GM12878 (cell line): ENCODE measurements at regions not wholly inside any gene's neighbourhood (a gene's known extent, or its start where the extent isn't known, plus 50 kb on each side); places are given as distances from the start of the nearest gene placed in this dataset.

Experiments used
- ATAC-seq: fragments of 200-7000 bp; cut with Tn5 transposase; 3 replicates; pipeline ENCODE4 v1.9.1; 2020; ENCODE audit warnings: mild to moderate bottlenecking, moderate library complexity
- BruUV-seq: library from RNA; stranded (reverse); fragments of 400-500 nt; replicated peaks from 2 replicates; lab custom pipeline; 2021; lab: Mats Ljungman, UMichigan
- CTCF ChIA-PET: fragments of 300-600 bp; sonication (Branson Sonifier 250); formaldehyde crosslinking; extraction: SDS; loops from one replicate; lab custom pipeline; 2021; ENCODE audit warnings: inconsistent platforms; lab: Yijun Ruan, JAX
- POLR2A ChIA-PET: fragments of 350-600 bp; formaldehyde crosslinking; extraction: SDS; loops from one replicate; lab custom pipeline; 2021; ENCODE audit warnings: inconsistent platforms; lab: Charles Lee
- RAD21 ChIA-PET: fragments of 300-600 bp; sonication (Branson Sonifier 250); formaldehyde crosslinking; loops from one replicate; lab custom pipeline; 2023; ENCODE audit warnings: antibody characterized with exemption; ENCODE audit not compliant: unreplicated experiment; lab: Charles Lee
- SMC1A ChIA-PET: fragments of 300-600 bp; sonication (Branson Sonifier 250); formaldehyde crosslinking; loops from one replicate; lab custom pipeline; 2023; ENCODE audit not compliant: unreplicated experiment, uncharacterized antibody; lab: Charles Lee
- DNase-seq: peaks from one replicate; pipeline ENCODE4 v3.0.0-alpha.2; 2011; ENCODE audit warnings: low read depth, low spot score
- FAIRE-seq: peaks from 3 replicates; lab custom pipeline; 2011; peaks lifted over from hg19 to GRCh38; lab: Jason Lieb, UNC
- H2AFZ ChIP-seq: 2 replicates; pipeline ENCODE4 v1.6.0; 2011; ENCODE audit warnings: low read depth, low read length, control low read depth; ENCODE audit not compliant: control insufficient read depth
- H3K27ac ChIP-seq: 2 replicates; pipeline ENCODE4 v1.5.1; 2011; ENCODE audit warnings: control low read depth; ENCODE audit not compliant: control insufficient read depth, insufficient read depth
- H3K27me3 ChIP-seq, 2 experiments: replicated peaks in 1 of 2; 2 replicates each; pipeline versions ENCODE4 v1.6.0 to v1.6.1; 2011; ENCODE audit warnings: low read length in 1 of 2; ENCODE audit not compliant: control insufficient read depth in 2 of 2, insufficient read depth in 2 of 2
- H3K36me3 ChIP-seq, 2 experiments: 2 replicates each; pipeline ENCODE4 v1.5.1; 2011; ENCODE audit warnings: low read length in 1 of 2; ENCODE audit not compliant: control insufficient read depth in 2 of 2, insufficient read depth in 2 of 2
- H3K4me1 ChIP-seq: 2 replicates; pipeline ENCODE4 v1.6.1; 2011; ENCODE audit warnings: mild to moderate bottlenecking, low read length, moderate library complexity, mixed read lengths; ENCODE audit not compliant: control insufficient read depth, insufficient read depth
- H3K4me2 ChIP-seq: 2 replicates; pipeline ENCODE4 v1.6.0; 2011; ENCODE audit warnings: control low read depth; ENCODE audit not compliant: control insufficient read depth, insufficient read depth
- H3K4me3 ChIP-seq: fragments of 200-600 bp; sonication (generic); 2 replicates; pipeline ENCODE4 v1.5.1; 2016
- H3K79me2 ChIP-seq: 2 replicates; pipeline ENCODE4 v1.6.0; 2011; ENCODE audit warnings: low read length; ENCODE audit not compliant: control insufficient read depth, insufficient read depth
- H3K9ac ChIP-seq: 2 replicates; pipeline ENCODE4 v1.8.0; 2011; ENCODE audit warnings: low read length, control low read depth, mixed read lengths; ENCODE audit not compliant: control insufficient read depth, insufficient read depth
- H3K9me3 ChIP-seq: replicated peaks from 3 replicates; pipeline ENCODE4 v1.5.1; 2011; ENCODE audit warnings: mild to moderate bottlenecking, low read length; ENCODE audit not compliant: control insufficient read depth, insufficient read depth
- H4K20me1 ChIP-seq: 2 replicates; pipeline ENCODE4 v1.6.0; 2011; ENCODE audit not compliant: control insufficient read depth, insufficient read depth
- BRCA1 ChIP-seq: IDR thresholded peaks from 2 replicates; pipeline ENCODE4 v1.6.1; 2011; ENCODE audit warnings: low read depth, low read length, improper control_type of control experiment
- CREM ChIP-seq: IDR thresholded peaks from 2 replicates; pipeline ENCODE4 v1.6.1; 2014; ENCODE audit warnings: antibody characterized with exemption, low read depth
- ELK1 ChIP-seq: IDR thresholded peaks from 2 replicates; pipeline ENCODE4 v1.6.1; 2012; ENCODE audit warnings: low read depth, low read length, improper control_type of control experiment
- HSF1 ChIP-seq: fragments of 150-350 bp; IDR thresholded peaks from 2 replicates; pipeline ENCODE4 v1.6.1; 2014; ENCODE audit warnings: mild to moderate bottlenecking, low read depth, low read length
- MTA2 ChIP-seq: fragments of 450-650 bp; IDR thresholded peaks from 2 replicates; pipeline ENCODE4 v1.6.1; 2016; ENCODE audit warnings: low read depth, mild to moderate bottlenecking, moderate library complexity
- NFIC ChIP-seq: IDR thresholded peaks from 2 replicates; pipeline ENCODE4 v1.6.1; 2012; ENCODE audit warnings: low read depth, mild to moderate bottlenecking, inconsistent platforms, low read length, moderate library complexity
- PAX5 ChIP-seq: IDR thresholded peaks from 2 replicates; pipeline ENCODE4 v1.6.1; 2011; ENCODE audit warnings: low read depth, low read length, borderline replicate concordance
- RB1 ChIP-seq: fragments of 450-650 bp; formaldehyde crosslinking; IDR thresholded peaks from 2 replicates; pipeline ENCODE4 v1.6.1; 2017; ENCODE audit warnings: mild to moderate bottlenecking, borderline replicate concordance
- RELA ChIP-seq: fragments of 450-650 bp; IDR thresholded peaks from 2 replicates; pipeline ENCODE4 v1.8.0; 2014; ENCODE audit warnings: borderline replicate concordance; ENCODE audit not compliant: partially characterized antibody
- SIN3A ChIP-seq: IDR thresholded peaks from 2 replicates; pipeline ENCODE4 v1.6.1; 2012; ENCODE audit warnings: low read depth, low read length, improper control_type of control experiment
- SPI1 ChIP-seq: IDR thresholded peaks from 2 replicates; pipeline ENCODE4 v1.6.1; 2011; ENCODE audit warnings: low read depth, mild to moderate bottlenecking, low read length, moderate library complexity, borderline replicate concordance; ENCODE audit not compliant: insufficient read depth
- ZBTB33 ChIP-seq: fragments of 450-650 bp; IDR thresholded peaks from 2 replicates; pipeline ENCODE4 v1.6.1; 2017; ENCODE audit warnings: mild to moderate bottlenecking
- WGBS: methylation state at CpG from one replicate; pipeline ENCODE4 v1.1.6; 2016; ENCODE audit warnings: low lambda C conversion rate; ENCODE audit not compliant: insufficient replicate concordance, insufficient coverage; ENCODE audit errors: missing lambda C conversion rate; 5-methylcytosine and 5-hydroxymethylcytosine counted together
- in situ Hi-C: fragments of 300-500 bp; cut with MboI; formaldehyde crosslinking; loops from 9 replicates; pipeline ENCODE4 v1.14.3; 2018; ENCODE audit warnings: mixed read lengths
- intact Hi-C: fragments of 100-400 bp; cut with micrococcal nuclease; formaldehyde crosslinking; loops from one replicate; pipeline ENCODE4 v1.14.2; 2022; ENCODE audit not compliant: unreplicated experiment
- TF ChIP-seq, protein P1 (sequence below): fragments of 450-650 bp; IDR thresholded peaks from 2 replicates; pipeline ENCODE4 v1.6.1; 2016; ENCODE audit warnings: mild to moderate bottlenecking
- TF ChIP-seq, protein P2 (sequence below): fragments of 450-650 bp; IDR thresholded peaks from 2 replicates; pipeline ENCODE4 v1.6.1; 2018; ENCODE audit warnings: mild to moderate bottlenecking, low read depth, moderate library complexity; ENCODE audit not compliant: partially characterized antibody

GRCh38 chr9:135242406-135242805, 154.9 kb downstream of the OLFM1 start:
- H3K9me3 ChIP-seq = no peaks in the 10 kb centered on the region
- DNase-seq (no peak), FAIRE-seq (no peak), ATAC-seq (no peak)
- no peaks in the 10 kb centered on the region; the same call in 1 of the 2 replicates for H4K20me1 ChIP-seq
- no peak overlapping the region for H3K27ac ChIP-seq
- H3K36me3 ChIP-seq = no peaks in the 10 kb centered on the region
- no peaks in the 10 kb centered on the region; a peak in 1 of 4 replicates for H3K27me3 ChIP-seq
- no peak overlapping the region for H3K4me3 ChIP-seq
- no peak for TF ChIP-seq RELA
- TF ChIP-seq SPI1 = no peak
- TF ChIP-seq SIN3A = no peak
- TF ChIP-seq CREM = no peak
- no peak for TF ChIP-seq ELK1
- TF ChIP-seq, protein P1, sequence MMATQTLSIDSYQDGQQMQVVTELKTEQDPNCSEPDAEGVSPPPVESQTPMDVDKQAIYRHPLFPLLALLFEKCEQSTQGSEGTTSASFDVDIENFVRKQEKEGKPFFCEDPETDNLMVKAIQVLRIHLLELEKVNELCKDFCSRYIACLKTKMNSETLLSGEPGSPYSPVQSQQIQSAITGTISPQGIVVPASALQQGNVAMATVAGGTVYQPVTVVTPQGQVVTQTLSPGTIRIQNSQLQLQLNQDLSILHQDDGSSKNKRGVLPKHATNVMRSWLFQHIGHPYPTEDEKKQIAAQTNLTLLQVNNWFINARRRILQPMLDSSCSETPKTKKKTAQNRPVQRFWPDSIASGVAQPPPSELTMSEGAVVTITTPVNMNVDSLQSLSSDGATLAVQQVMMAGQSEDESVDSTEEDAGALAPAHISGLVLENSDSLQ = no peak
- no peak for TF ChIP-seq NFIC
- TF ChIP-seq PAX5 = no peak
- no peak for TF ChIP-seq BRCA1
- no peak for TF ChIP-seq MTA2
- no peak for TF ChIP-seq HSF1
- no peak for TF ChIP-seq ZBTB33
- TF ChIP-seq RB1 = no peak
- TF ChIP-seq, protein P2, sequence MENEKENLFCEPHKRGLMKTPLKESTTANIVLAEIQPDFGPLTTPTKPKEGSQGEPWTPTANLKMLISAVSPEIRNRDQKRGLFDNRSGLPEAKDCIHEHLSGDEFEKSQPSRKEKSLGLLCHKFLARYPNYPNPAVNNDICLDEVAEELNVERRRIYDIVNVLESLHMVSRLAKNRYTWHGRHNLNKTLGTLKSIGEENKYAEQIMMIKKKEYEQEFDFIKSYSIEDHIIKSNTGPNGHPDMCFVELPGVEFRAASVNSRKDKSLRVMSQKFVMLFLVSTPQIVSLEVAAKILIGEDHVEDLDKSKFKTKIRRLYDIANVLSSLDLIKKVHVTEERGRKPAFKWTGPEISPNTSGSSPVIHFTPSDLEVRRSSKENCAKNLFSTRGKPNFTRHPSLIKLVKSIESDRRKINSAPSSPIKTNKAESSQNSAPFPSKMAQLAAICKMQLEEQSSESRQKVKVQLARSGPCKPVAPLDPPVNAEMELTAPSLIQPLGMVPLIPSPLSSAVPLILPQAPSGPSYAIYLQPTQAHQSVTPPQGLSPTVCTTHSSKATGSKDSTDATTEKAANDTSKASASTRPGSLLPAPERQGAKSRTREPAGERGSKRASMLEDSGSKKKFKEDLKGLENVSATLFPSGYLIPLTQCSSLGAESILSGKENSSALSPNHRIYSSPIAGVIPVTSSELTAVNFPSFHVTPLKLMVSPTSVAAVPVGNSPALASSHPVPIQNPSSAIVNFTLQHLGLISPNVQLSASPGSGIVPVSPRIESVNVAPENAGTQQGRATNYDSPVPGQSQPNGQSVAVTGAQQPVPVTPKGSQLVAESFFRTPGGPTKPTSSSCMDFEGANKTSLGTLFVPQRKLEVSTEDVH = no peak
- no peak overlapping the region for H3K4me2 ChIP-seq
- H2AFZ ChIP-seq = no peak overlapping the region
- in situ Hi-C loops (no loop called here), intact Hi-C loops (no loop called here)
- H3K4me1 ChIP-seq = no peaks in the 10 kb centered on the region
- ChIA-PET POLR2A (no interaction called here), CTCF (no interaction called here), SMC1A (no interaction called here), RAD21 (no interaction called here)
- 26% methylated on average over 11 of the region's 11 CpGs for WGBS
- no peaks in the 10 kb centered on the region for H3K79me2 ChIP-seq
- no peak overlapping the region for H3K9ac ChIP-seq
- BruUV-seq = no TSS peak
